ENCODE measurements at regions not wholly inside any gene's neighbourhood (a gene's known extent, or its start where the extent isn't known, plus 50 kb on each side); places are given as distances from the start of the nearest gene placed in this dataset.
"Not testable (repeated sequence)": the region's sequence is repeated elsewhere in the genome, so short reads cannot be mapped to it uniquely, and the experiment has no call there.

DNA sequence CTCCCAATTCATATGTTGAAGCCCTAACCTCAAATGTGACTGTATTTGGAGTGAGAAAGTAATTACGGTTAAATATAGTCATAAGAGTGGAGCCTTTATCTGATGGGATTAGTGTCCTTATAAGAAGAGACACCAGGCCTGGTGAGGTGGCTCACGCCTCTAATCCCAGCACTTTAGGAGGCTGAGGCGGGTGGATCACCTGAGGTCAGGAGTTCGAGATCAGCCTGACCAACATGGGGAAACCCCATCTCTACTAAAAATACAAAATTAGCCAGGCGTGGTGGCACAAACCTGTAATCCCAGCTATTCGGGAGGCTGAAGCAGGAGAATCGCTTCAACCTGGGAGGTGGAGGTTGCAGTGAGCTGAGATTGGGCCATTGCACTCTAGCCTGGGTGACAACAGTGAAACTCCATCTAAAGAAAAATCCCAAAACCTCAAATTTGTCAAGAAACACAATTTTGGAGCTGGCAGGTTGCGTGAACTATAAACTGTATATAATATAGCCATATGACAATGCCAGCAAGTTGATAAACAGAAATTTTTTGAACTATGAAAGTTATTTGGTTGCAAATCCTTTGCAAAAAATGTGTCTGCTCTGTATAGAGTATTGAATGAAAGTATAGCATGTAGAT lies 125.6 kb upstream of the ZNF217 start:
- not testable (repeated sequence) for TF ChIP-seq ZNF274 (IDR thresholded peaks at IDR 0.05; ENCODE audit: low read depth, low read length); YY1 (IDR thresholded peaks at IDR 0.05; ENCODE audit: insufficient read depth, insufficient read length); SUZ12 (IDR thresholded peaks at IDR 0.05; ENCODE audit: extremely low read depth, insufficient read depth, insufficient read length)
